Mesothelial cell of epicardium (in vitro differentiated cells): ENCODE measurements at regions not wholly inside any gene's neighbourhood (a gene's known extent, or its start where the extent isn't known, plus 50 kb on each side); places are given as distances from the start of the nearest gene placed in this dataset.

ENCODE experiments used
- DNase-seq, 2 experiments: peaks; one replicate each; pipeline ENCODE4 v3.0.0; 2021; ENCODE audit warnings: low spot score in 2 of 2; ENCODE audit not compliant: unreplicated experiment in 2 of 2
- H3K27ac Mint-ChIP-seq: 2 replicates; pipeline ENCODE4 v1.8.0; 2021; ENCODE audit warnings: mixed read lengths
- H3K27me3 Mint-ChIP-seq: 2 replicates; pipeline ENCODE4 v1.8.0; 2021; ENCODE audit warnings: low read depth, mixed read lengths
- H3K36me3 Mint-ChIP-seq: 2 replicates; pipeline ENCODE4 v1.8.0; 2021; ENCODE audit warnings: mixed read lengths
- H3K4me1 Mint-ChIP-seq: 2 replicates; pipeline ENCODE4 v1.8.0; 2021; ENCODE audit warnings: mixed read lengths
- H3K4me3 Mint-ChIP-seq: 2 replicates; pipeline ENCODE4 v1.8.0; 2021; ENCODE audit warnings: mild to moderate bottlenecking, moderate library complexity, mixed read lengths
- H3K9me3 Mint-ChIP-seq: 2 replicates; pipeline ENCODE4 v1.8.0; 2021; ENCODE audit warnings: mixed read lengths
- CTCF ChIP-seq: fragments of 200-600 bp; sonication (generic); IDR thresholded peaks from one replicate; pipeline ENCODE4 v1.5.0; 2021; ENCODE audit warnings: antibody characterized with exemption; ENCODE audit not compliant: unreplicated experiment
- microRNA-seq: library from miRNA; unstranded; fragments of <30 nt; microRNA quantifications from one replicate; pipeline ENCODE4 v1.2.0, GENCODE V29; 2021; ENCODE audit warnings: inconsistent platforms, mixed read lengths

GRCh38 chrX:45261471-45261870 lies 60.8 kb upstream of the DIPK2B start:
- no peaks in the 10 kb centered on the region for H3K36me3 Mint-ChIP-seq
- DNase-seq = no peak
- no peak overlapping the region for H3K4me3 Mint-ChIP-seq
- H3K27me3 Mint-ChIP-seq = no peaks in the 10 kb centered on the region
- no peak overlapping the region for H3K27ac Mint-ChIP-seq
- H3K9me3 Mint-ChIP-seq = peaks cover 23% of the 10 kb centered on the region
- no peak for TF ChIP-seq CTCF
- no peaks in the 10 kb centered on the region for H3K4me1 Mint-ChIP-seq

GRCh38 chrX:45261005-45261404 lies 60.3 kb upstream of the DIPK2B start:
- Mint-ChIP-seq H3K27me3 (no peaks in the 10 kb centered on the region), H3K36me3 (no peaks in the 10 kb centered on the region), H3K4me1 (no peaks in the 10 kb centered on the region), H3K4me3 (no peak overlapping the region), H3K27ac (no peak overlapping the region), H3K9me3 (peaks cover 23% of the 10 kb centered on the region)
- DNase-seq = no peak
- no peak for TF ChIP-seq CTCF

- H3K27ac Mint-ChIP-seq = no peak overlapping the region
- H3K9me3 Mint-ChIP-seq = peaks cover 19% of the 10 kb centered on the region
- H3K27me3 Mint-ChIP-seq = no peaks in the 10 kb centered on the region
- no peak for TF ChIP-seq CTCF
- no peaks in the 10 kb centered on the region for H3K36me3 Mint-ChIP-seq
- no peak overlapping the region for H3K4me3 Mint-ChIP-seq
- H3K4me1 Mint-ChIP-seq = no peaks in the 10 kb centered on the region
- DNase-seq = no peak
These were observed 58.2 kb upstream of the DIPK2B start for GRCh38 chrX:45258731-45259402.

Small RNA genes in the stretch of these regions (microRNA-seq; reads per million reads assigned to microRNA genes)
- gene MIR221 (2,530 reads per million, percentile 86 among the genes with 10 or more reads in this experiment), gene MIR222 (416 reads per million, percentile 73 among the genes with 10 or more reads in this experiment)
